ENCODE measurements at regions not wholly inside any gene's neighbourhood (a gene's known extent, or its start where the extent isn't known, plus 50 kb on each side); places are given as distances from the start of the nearest gene placed in this dataset.

GRCh38 chr10:78147202-78147601, 113.5 kb downstream of the RPS24 start:
- TF ChIP-seq, protein P1, sequence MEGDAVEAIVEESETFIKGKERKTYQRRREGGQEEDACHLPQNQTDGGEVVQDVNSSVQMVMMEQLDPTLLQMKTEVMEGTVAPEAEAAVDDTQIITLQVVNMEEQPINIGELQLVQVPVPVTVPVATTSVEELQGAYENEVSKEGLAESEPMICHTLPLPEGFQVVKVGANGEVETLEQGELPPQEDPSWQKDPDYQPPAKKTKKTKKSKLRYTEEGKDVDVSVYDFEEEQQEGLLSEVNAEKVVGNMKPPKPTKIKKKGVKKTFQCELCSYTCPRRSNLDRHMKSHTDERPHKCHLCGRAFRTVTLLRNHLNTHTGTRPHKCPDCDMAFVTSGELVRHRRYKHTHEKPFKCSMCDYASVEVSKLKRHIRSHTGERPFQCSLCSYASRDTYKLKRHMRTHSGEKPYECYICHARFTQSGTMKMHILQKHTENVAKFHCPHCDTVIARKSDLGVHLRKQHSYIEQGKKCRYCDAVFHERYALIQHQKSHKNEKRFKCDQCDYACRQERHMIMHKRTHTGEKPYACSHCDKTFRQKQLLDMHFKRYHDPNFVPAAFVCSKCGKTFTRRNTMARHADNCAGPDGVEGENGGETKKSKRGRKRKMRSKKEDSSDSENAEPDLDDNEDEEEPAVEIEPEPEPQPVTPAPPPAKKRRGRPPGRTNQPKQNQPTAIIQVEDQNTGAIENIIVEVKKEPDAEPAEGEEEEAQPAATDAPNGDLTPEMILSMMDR (IDR thresholded peaks at IDR 0.05) = no peak
- no peak for TF ChIP-seq POLR2A (IDR thresholded peaks at IDR 0.05)

Data from testis (tissue), 2 donors.